K562 (cell line): ENCODE measurements at regions not wholly inside any gene's neighbourhood (a gene's known extent, or its start where the extent isn't known, plus 50 kb on each side); places are given as distances from the start of the nearest gene placed in this dataset.

ENCODE experiments used
- CREM ChIP-seq: IDR thresholded peaks from 2 replicates; pipeline ENCODE4 v1.6.1; 2014; ENCODE audit warnings: antibody characterized with exemption, low read depth
- CTCF ChIP-seq, 3 experiments: IDR thresholded peaks in 2 of 3; conservative IDR thresholded peaks in 1 of 3; 2 replicates each; pipeline ENCODE4 v1.5.1; 2011 to 2012; ENCODE audit warnings: low read length in 3 of 3, mild to moderate bottlenecking in 3 of 3, control low read depth in 2 of 3, improper control_type of control experiment in 1 of 3, inconsistent platforms in 1 of 3, low read depth in 1 of 3, mixed read lengths in 1 of 3, moderate library complexity in 1 of 3; ENCODE audit not compliant: insufficient read depth in 2 of 3
- EZH2 ChIP-seq: IDR thresholded peaks from 2 replicates; pipeline ENCODE4 v1.6.1; 2012; ENCODE audit warnings: low read depth, mild to moderate bottlenecking, inconsistent platforms, low read length, borderline replicate concordance
- HOXB6 ChIP-seq: fragments of 250-450 bp; sonication (Bioruptor Pico); IDR thresholded peaks from 2 replicates; pipeline ENCODE4 v1.5.1; 2022; ENCODE audit warnings: mild to moderate bottlenecking, borderline replicate concordance
- POLR2A ChIP-seq: fragments of 450-650 bp; conservative IDR thresholded peaks from 2 replicates; pipeline ENCODE4 v1.6.1; 2016
- TFE3 ChIP-seq: fragments of 450-650 bp; formaldehyde crosslinking; IDR thresholded peaks from 2 replicates; pipeline ENCODE4 v1.4.0; 2020; ENCODE audit warnings: mild to moderate bottlenecking, mixed read lengths
- ZNF134 ChIP-seq: fragments of 250-450 bp; sonication (Bioruptor Pico); conservative IDR thresholded peaks from 2 replicates; pipeline ENCODE4 v1.4.0; 2020
- TF ChIP-seq, protein P1 (sequence below): fragments of 450-650 bp; formaldehyde crosslinking; IDR thresholded peaks from 2 replicates; pipeline ENCODE4 v1.4.0; 2020; ENCODE audit warnings: mild to moderate bottlenecking, moderate library complexity
- TF ChIP-seq, protein P2 (sequence below): fragments of 250-450 bp; sonication (Bioruptor Pico); IDR thresholded peaks from 2 replicates; pipeline ENCODE4 v1.5.0; 2022; ENCODE audit warnings: mild to moderate bottlenecking

- no peak for TF ChIP-seq TFE3
- TF ChIP-seq HOXB6 (CRISPR knock-in tag), result no peak
- TF ChIP-seq CTCF (IDR thresholded peaks at IDR 0.05 in 2 of 3, conservative IDR thresholded peaks at IDR 0.05 in 1 of 3; ENCODE audit: insufficient read depth in 2 of 3, low read depth in 1 of 3, low read length in 3 of 3), result no peak
- no peak for TF ChIP-seq ZNF134 (CRISPR knock-in tag)
- no peak for TF ChIP-seq CREM
- TF ChIP-seq, protein P1, sequence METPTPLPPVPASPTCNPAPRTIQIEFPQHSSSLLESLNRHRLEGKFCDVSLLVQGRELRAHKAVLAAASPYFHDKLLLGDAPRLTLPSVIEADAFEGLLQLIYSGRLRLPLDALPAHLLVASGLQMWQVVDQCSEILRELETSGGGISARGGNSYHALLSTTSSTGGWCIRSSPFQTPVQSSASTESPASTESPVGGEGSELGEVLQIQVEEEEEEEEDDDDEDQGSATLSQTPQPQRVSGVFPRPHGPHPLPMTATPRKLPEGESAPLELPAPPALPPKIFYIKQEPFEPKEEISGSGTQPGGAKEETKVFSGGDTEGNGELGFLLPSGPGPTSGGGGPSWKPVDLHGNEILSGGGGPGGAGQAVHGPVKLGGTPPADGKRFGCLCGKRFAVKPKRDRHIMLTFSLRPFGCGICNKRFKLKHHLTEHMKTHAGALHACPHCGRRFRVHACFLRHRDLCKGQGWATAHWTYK, result no peak
- TF ChIP-seq, protein P2, sequence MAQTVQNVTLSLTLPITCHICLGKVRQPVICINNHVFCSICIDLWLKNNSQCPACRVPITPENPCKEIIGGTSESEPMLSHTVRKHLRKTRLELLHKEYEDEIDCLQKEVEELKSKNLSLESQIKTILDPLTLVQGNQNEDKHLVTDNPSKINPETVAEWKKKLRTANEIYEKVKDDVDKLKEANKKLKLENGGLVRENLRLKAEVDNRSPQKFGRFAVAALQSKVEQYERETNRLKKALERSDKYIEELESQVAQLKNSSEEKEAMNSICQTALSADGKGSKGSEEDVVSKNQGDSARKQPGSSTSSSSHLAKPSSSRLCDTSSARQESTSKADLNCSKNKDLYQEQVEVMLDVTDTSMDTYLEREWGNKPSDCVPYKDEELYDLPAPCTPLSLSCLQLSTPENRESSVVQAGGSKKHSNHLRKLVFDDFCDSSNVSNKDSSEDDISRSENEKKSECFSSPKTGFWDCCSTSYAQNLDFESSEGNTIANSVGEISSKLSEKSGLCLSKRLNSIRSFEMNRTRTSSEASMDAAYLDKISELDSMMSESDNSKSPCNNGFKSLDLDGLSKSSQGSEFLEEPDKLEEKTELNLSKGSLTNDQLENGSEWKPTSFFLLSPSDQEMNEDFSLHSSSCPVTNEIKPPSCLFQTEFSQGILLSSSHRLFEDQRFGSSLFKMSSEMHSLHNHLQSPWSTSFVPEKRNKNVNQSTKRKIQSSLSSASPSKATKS (CRISPR knock-in tag), result no peak
- no peak for TF ChIP-seq EZH2
- no peak for TF ChIP-seq POLR2A
Measured at GRCh38 chr10:121323443-121323842, 274.8 kb downstream of the FGFR2 start.
